ENCODE measurements at regions not wholly inside any gene's neighbourhood (a gene's known extent, or its start where the extent isn't known, plus 50 kb on each side); places are given as distances from the start of the nearest gene placed in this dataset.

- no peaks in the 10 kb centered on the region for H3K79me2 ChIP-seq (ENCODE audit: insufficient read depth, low read length)
- H3K4me2 ChIP-seq (ENCODE audit: insufficient read depth, low read length): no peak overlapping the region
- peaks cover 2% of the 10 kb centered on the region for H3K9me3 ChIP-seq (ENCODE audit: low read depth, low read length)
- H3K4me1 ChIP-seq (ENCODE audit: insufficient read depth, low read length): no peaks in the 10 kb centered on the region
- no peak for DNase-seq (ENCODE audit: insufficient read length, low spot score, missing footprints)
- no peak overlapping the region for H3K27ac ChIP-seq (ENCODE audit: low read depth, low read length)
- H3K27me3 ChIP-seq (ENCODE audit: insufficient read depth, low read length): peaks cover 3% of the 10 kb centered on the region
- H3K36me3 ChIP-seq (ENCODE audit: insufficient read depth, low read length): no peaks in the 10 kb centered on the region
- H2AFZ ChIP-seq (ENCODE audit: low read length): no peak overlapping the region
- H3K4me3 ChIP-seq (ENCODE audit: insufficient read depth, low read length): no peak overlapping the region
- TF ChIP-seq CTCF (IDR thresholded peaks at IDR 0.05; ENCODE audit: extremely low read depth, low read depth, low read length): no peak
- H4K20me1 ChIP-seq (ENCODE audit: insufficient read depth, low read length): no peaks in the 10 kb centered on the region
These were observed 147.9 kb upstream of the MYL2 start for GRCh38 chr12:111068290-111068689.

- Histone ChIP-seq H4K20me1 (ENCODE audit: insufficient read depth, low read length) (no peaks in the 10 kb centered on the region), H3K27ac (ENCODE audit: low read depth, low read length) (no peak overlapping the region), H3K36me3 (ENCODE audit: insufficient read depth, low read length) (no peaks in the 10 kb centered on the region), H3K4me3 (ENCODE audit: insufficient read depth, low read length) (no peak overlapping the region), H2AFZ (ENCODE audit: low read length) (no peak overlapping the region), H3K9me3 (ENCODE audit: low read depth, low read length) (peaks cover 2% of the 10 kb centered on the region), H3K27me3 (ENCODE audit: insufficient read depth, low read length) (peaks cover 3% of the 10 kb centered on the region), H3K4me2 (ENCODE audit: insufficient read depth, low read length) (no peak overlapping the region), H3K4me1 (ENCODE audit: insufficient read depth, low read length) (no peaks in the 10 kb centered on the region), H3K79me2 (ENCODE audit: insufficient read depth, low read length) (no peaks in the 10 kb centered on the region)
- TF ChIP-seq CTCF (IDR thresholded peaks at IDR 0.05; ENCODE audit: extremely low read depth, low read depth, low read length): no peak
- DNase-seq (ENCODE audit: insufficient read length, low spot score, missing footprints): peak; percentile 29
These were observed 147.1 kb upstream of the MYL2 start for GRCh38 chr12:111067498-111067897.

GRCh38 chr12:111066744-111067437, 146.5 kb upstream of the MYL2 start:
- Histone ChIP-seq H3K4me3 (ENCODE audit: insufficient read depth, low read length) (no peak overlapping the region), H4K20me1 (ENCODE audit: insufficient read depth, low read length) (no peaks in the 10 kb centered on the region), H3K27me3 (ENCODE audit: insufficient read depth, low read length) (peaks cover 3% of the 10 kb centered on the region), H3K79me2 (ENCODE audit: insufficient read depth, low read length) (no peaks in the 10 kb centered on the region), H2AFZ (ENCODE audit: low read length) (no peak overlapping the region), H3K4me1 (ENCODE audit: insufficient read depth, low read length) (no peaks in the 10 kb centered on the region), H3K27ac (ENCODE audit: low read depth, low read length) (no peak overlapping the region), H3K9me3 (ENCODE audit: low read depth, low read length) (peaks cover under 1% of the 10 kb centered on the region), H3K36me3 (ENCODE audit: insufficient read depth, low read length) (no peaks in the 10 kb centered on the region), H3K4me2 (ENCODE audit: insufficient read depth, low read length) (no peak overlapping the region)
- no peak for TF ChIP-seq CTCF (IDR thresholded peaks at IDR 0.05; ENCODE audit: extremely low read depth, low read depth, low read length)
- peak; percentile 48 for DNase-seq (ENCODE audit: insufficient read length, low spot score, missing footprints)

GRCh38 chr12:111064982-111065381, 144.6 kb upstream of the MYL2 start:
- Histone ChIP-seq H3K4me1 (ENCODE audit: insufficient read depth, low read length) (no peaks in the 10 kb centered on the region), H3K27me3 (ENCODE audit: insufficient read depth, low read length) (no peaks in the 10 kb centered on the region), H3K4me3 (ENCODE audit: insufficient read depth, low read length) (no peak overlapping the region), H4K20me1 (ENCODE audit: insufficient read depth, low read length) (no peaks in the 10 kb centered on the region), H3K27ac (ENCODE audit: low read depth, low read length) (no peak overlapping the region), H2AFZ (ENCODE audit: low read length) (no peak overlapping the region), H3K79me2 (ENCODE audit: insufficient read depth, low read length) (no peaks in the 10 kb centered on the region), H3K4me2 (ENCODE audit: insufficient read depth, low read length) (no peak overlapping the region), H3K36me3 (ENCODE audit: insufficient read depth, low read length) (no peaks in the 10 kb centered on the region), H3K9me3 (ENCODE audit: low read depth, low read length) (no peaks in the 10 kb centered on the region)
- no peak for DNase-seq (ENCODE audit: insufficient read length, low spot score, missing footprints)
- TF ChIP-seq CTCF (IDR thresholded peaks at IDR 0.05; ENCODE audit: extremely low read depth, low read depth, low read length): no peak
